Stimulated activated CD4-positive, alpha-beta T cell treated with anti-CD3 and anti-CD28 coated beads, Interleukin-12 subunit alpha, Interleukin-12 subunit beta, amount 100 ng/mL, for 4 hours (primary cell): ENCODE measurements at regions not wholly inside any gene's neighbourhood (a gene's known extent, or its start where the extent isn't known, plus 50 kb on each side); places are given as distances from the start of the nearest gene placed in this dataset.

Experiments
- DNase-seq: peaks from one replicate; pipeline ENCODE4 v3.0.0-alpha.2; 2020

DNA sequence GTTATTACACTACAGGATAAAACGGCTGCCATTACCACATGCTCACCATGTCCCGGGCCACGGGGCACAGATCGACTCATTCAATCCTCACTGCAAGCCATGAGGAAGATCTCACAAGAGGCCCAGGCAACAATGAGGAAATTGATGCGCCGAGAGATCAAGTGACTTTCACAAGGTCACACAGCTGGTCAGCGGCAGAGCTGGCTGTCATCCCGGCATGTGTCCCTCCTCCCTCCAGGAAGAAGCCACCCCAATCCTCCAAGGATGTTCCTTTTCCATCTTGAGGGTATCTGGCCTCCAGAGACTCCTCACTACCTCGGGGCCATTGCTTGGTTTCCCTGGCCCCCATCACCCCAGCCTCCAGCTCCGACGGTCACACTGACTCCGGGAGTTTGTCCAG is 65.3 kb upstream of the GLI2 start:
- no peak for DNase-seq

DNA sequence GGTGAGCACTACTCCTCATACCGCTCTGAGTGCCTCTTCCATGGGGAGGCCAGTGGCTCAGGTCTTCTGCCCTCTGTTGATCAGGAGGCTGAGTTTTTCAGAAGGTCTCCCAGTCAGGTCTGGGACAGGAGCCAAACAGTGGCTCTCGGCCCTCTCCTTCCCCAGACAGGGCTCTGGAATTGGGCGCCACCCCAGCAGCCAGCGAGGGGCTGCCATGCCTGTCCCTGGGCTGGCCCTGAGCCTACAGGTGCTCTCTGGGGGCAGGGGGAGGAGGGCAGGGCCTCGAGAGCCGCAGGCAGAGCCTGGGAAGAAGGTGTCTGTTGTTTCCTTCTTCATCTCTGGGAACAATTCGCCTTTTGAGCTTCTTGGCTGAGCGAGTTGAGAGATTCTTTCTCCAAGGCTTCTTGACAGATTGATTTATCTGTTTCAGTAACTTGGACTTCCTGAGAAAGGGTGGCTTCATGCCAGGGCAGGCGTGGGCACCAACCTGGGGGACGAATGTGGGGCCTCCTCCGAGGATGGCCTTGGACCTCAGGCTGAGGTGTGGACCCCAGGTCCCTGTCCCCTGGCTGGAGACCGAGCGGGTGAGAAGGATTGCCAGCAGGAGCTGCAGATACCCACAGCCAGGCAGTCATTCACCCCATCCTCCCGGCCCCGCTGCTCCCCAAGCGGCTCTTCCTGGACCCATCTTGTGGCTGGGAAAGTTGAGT is 64.7 kb upstream of the GLI2 start:
- DNase-seq: no peak

DNA sequence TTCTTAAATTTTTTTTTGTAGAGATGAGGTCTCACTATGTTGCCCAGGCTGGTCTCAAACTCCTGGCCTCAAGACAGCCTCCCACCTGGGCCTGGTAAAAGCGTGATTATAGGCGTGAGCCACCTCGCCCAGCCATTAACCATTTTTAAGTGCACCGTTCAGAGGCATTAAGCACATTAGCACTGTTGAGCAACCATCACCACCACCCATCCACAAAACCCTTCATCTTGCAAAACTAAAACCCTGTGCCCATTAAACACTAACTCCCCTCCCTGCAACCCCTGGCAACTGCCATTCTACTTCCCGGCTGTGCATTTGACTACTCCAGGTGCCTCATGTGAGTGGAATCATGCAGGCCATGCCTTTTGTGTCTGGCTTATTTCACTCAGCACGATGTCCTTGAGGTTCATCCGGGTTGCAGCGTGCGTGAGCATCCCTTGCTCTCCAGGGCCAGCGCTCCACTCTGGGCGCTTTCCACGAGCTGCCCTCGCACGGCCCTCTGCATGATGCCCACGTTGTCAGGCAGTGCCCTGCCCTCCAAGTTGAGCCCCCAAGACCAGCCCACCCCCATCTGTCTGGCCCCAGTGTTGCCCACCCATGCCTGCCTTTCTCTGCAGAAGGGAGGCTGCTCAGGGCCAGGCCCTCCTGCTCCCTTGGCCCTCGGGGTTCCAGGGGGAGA is 63.0 kb upstream of the GLI2 start:
- no peak for DNase-seq

DNA sequence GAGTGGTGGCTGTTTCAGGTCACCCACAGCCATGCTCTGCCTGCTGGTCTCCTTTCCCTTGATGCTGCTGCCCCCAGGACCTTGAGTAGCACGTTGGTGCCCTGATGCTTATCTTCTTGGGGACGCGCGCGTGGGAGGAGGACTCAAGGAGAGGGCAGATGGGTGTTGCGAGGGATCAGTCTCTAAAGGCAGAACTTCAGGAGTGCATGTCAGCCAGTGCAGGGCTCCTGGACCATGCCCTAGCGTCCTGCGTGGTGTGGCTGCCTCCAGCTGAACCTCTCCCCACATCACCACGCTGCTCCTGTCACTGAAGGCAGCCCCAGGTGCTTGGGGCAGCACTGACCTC is 62.5 kb upstream of the GLI2 start:
- DNase-seq: no peak

DNA sequence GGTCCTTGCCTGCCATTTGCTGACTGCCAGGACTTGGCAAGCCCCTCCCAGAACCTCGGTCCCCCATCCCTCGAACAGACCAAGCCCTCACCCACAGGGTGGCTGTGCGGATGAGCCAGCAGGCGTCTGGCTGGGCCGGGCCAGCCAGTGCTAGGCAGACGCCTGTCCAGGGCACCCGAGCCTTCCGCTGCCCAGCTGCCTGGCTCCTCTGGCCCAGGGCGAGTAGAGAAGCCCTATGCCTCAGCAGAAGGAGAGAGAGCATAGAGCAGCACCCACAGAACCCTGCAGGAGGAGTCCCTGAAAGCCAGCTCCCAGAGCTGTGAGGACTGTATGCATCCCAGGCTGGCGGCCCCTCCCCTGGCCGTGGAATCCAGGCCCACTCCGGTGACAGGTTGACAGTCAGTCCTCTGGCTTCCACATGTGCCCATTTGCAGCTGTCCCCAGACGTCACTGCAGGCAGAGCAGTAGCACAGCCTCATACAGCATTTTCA is 62.1 kb upstream of the GLI2 start:
- DNase-seq: no peak

DNA sequence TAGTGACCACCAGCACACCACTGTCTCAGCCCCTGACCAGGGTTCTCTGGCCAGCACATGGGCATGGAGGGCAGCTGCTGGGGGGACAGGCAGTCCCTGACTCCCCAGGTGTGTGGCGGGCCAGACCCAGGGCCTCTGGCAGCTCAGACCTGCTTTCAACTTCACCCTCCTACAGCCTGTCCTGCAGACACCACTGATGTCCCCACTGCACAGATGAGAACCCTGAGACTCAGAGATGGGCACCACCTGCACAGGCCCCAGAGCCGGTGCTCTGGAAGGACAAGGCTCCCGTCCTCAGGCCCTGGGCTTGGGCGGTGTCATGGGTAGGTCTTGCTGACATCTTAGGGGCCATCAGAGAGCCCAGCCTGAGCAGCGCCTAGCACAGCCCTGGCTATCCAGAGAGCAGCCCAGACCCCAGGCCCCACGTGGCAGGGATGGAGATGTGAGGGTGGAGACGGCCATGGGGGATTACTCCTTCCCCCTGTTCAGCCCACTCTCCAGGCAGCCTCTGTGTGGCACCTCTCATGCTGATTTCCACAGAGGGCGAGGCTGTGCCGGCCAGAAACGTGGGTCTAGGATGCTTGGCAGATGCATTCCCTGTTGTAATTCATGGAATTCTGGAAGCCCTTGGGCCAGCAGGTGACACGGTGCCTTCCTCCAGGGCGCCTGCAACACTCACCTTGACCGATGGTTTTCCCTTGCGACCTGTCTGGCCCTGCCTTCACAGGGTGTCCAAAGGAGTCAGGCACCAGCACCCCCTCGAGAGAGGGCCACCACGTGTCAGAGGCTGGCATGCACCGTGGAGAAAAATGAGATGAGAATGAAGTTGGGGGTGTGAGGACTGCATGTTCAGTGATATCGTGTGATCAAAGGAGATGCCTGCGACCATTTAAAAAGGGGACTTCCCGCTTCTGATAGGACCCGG is 61.2 kb upstream of the GLI2 start:
- DNase-seq: no peak

DNA sequence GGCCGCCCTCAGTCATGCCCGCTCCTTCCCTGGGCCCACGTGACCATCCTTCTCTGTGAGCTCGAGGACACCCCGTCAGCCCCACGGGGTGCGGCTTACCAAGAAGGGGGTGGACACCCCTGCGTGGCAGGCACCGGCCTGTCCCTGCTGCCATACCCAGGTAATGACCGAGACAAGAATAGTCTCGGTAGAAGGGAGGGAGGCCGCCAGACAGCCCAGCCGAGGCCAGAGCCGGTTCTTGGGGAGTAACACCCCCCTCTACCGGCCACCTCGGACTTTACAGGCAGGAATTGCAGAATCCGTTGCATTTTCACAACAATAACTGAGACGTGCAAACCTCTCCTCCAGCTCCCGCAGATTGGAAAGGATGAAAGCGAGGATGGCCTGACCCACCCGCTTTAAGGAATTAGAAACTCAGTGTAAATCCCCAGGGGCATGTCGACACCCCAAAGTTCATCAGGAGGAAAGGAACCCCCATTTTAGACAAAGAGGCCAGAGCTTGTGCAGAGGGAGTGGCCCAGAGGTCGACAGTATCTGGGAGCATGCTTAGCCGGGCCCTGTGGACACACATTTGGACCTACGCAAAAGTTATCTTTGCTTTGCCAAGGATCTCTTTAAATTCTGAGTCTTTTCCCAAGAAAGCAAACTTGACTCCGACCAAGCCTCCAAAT is 60.1 kb upstream of the GLI2 start:
- DNase-seq: peak; percentile 40

DNA sequence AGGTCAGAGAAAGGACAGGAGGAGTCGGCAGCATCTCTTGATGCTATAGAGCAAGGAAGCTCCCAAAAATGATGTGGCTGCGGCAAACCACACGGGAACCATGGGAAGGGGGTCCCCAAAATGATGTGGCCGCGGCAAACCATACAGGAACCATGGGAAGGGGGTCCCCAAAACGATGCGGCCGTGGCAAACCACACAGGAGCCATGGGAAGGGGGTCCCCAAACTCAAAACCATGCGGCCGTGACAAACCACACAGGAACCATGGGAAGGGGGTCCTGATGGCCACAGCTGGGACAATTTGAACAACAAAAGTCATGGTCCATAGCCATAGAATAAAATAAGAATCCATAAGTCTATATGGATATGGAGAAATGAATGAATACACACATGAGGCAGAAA is 58.4 kb upstream of the GLI2 start:
- no peak for DNase-seq

DNA sequence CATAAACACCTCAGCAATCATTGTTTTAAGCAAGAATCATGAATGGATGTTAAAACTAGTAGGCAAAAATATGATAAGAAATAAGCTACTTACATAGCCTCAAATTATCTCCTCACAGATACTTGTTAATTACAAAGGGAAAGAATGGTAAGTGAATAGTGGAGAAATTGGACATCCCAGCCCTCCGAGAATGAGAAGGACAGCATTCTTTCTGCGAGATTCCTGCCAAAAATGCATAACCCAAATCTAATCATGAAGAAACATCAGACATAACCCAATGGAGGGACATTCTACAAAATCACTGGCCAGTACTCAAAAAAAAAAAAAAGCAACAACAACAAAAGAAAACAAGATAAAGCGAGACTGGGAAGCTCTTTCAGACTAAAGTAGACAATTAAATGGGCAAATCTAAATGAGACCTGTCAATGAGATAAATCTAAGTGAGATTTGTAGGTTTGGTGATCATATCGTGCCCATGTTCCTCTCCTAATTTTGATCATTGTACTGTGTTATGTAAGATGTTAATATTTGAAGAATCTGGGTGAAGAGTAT is 57.9 kb upstream of the GLI2 start:
- DNase-seq: no peak

DNA sequence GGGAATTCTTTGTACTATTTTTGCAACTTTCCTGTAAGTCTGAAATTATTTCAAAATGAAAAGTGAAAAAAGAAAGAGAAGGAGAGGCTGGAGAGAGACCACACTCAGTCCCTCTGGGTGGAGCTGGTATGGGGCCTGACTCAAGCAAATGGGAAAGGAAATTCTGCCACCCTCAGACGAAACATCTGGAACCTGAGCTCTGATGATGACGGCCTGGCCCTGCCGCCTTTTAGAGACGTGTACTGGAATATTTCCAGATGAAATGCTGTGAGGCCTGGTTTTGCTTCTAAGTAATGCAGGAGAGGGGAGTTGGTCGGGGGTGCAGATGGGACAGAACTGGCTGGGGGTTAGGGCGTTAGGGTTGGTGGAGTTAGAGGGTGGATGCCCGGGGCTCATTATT is 57.4 kb upstream of the GLI2 start:
- no peak for DNase-seq

DNA sequence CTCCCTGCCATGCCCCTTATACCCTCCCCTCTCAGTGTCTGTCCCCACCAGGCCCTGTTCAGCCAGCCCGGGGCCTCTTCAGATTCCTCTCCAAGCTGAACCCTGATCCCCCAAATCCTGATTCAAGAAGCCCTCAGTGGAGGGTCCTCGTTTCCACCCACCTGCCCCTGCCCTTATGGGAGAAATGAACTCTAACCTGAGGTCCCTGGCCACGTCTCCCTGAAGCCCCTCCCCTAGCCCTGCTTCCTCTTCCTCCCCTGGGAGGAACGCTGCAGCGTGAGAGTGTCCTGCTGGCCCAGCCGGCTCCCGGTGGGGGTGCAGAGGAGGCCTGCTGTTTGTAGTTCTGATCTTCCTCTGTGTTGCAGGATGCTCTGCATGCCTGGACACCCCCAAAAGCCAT is 56.7 kb upstream of the GLI2 start:
- DNase-seq: no peak

DNA sequence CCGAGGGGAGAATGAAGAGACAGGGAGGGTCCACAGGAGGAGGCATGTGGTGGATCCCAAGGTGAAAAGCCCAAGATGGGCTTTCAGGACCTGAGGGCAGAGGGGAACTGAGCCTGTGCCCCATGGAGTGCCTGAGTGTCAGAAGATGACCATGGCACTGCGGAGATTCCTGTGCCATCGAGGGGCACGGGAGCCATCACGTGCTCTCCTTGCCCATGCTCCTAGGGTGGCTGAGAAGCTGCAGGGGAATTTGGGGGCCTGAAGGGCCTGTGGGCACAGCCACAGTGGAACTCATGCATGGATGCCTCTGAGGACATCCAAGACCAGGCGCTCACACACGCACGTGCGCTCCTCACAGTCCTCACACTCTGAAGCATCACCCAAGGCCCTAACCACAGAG is 56.1 kb upstream of the GLI2 start:
- DNase-seq: no peak

DNA sequence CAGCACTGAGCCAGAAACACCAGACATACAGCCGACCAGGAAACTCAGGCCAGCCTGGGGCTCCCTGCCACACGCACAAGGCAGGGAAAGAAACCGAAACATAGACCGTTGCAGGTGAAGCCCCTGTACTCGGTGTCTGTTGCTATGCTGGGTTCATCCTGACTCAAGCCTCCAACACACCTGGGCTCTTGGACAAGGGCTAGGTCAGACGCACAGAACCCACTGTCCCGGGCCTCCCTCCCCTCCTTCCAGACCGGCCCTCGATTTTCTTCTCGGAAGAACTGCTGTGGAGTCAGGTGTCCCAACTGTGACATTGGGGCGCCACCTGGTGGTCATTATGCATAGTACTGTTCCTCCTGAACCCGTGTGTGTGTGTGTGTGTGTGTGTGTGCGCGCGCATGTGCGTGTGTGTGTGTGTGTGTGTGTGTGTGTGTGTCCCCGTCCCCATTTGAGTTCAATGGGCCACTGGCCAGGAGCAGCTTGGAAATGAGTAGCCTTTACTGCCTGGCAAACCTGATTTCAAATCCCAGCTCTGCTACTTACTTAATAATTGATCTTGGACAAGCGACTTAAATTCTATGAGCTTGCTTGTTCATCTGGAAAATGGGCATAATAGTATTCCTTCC is 55.4 kb upstream of the GLI2 start:
- DNase-seq: peak; percentile 66

DNA sequence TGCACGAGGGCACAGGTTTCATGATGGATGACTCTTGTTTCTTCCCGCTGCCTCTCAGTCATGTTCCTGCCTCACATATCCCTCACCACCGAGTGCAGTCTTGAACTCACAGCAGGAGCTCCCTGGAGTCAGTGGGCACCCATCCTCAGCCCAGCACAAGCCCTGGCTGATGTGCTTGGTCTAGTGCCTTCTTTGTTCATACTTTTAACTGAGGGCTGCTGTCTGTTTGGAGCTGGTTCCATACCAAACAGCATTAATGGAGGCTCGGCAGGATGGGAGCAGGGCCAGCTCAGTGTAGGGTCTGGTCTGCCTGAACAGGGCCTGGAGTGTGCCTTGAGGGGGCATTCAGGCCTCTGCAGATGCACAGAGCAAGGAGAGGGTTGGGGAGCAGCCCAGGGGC is 54.5 kb upstream of the GLI2 start:
- no peak for DNase-seq

DNA sequence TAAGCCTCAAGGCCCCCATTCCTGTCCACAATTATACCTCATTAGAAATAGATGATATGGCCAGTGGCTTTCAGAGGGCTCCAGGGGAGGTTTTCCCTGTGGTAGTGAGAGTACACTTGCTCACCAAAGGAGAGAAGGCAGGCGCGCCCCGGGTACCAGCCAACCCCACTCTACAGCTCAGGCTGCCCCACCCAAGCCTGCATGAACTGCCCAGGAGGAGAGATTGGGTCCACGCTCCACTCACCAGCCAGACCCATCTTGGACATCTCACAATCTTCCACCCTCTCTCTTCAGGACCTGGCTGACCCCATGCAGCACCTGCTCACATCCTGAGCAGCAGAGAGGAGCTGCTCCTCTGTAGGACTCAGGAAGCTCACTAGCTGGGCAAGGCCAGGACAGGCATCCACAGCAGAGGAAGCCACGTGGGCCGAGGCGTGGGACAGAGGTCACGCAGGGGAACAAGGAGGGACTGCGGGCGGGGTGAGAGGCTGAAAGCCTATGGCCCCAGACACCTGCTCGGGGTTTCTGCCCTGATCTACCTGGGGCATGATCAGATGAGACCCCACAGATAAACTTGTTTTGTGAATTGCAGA is 53.9 kb upstream of the GLI2 start:
- no peak for DNase-seq

DNA sequence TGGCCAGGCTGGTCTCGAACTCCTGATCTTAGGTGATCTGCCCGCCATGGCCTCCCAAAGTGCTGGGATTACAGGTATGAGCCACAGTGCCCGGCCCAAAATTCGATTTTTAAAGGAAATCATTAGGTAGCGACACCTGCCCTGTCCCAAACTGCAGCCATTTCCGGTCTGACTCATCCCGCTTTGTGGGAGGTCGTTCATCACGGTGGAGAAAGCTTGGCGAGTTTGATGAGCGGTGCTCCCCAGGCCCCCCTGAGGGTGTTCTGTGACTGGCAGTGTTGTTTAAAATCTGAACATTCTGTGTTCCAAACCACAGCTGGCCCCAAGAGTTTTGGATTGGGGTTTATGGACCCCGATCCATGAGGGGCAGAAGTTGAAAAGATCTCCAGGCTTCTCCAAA is 53.0 kb upstream of the GLI2 start:
- DNase-seq: no peak

DNA sequence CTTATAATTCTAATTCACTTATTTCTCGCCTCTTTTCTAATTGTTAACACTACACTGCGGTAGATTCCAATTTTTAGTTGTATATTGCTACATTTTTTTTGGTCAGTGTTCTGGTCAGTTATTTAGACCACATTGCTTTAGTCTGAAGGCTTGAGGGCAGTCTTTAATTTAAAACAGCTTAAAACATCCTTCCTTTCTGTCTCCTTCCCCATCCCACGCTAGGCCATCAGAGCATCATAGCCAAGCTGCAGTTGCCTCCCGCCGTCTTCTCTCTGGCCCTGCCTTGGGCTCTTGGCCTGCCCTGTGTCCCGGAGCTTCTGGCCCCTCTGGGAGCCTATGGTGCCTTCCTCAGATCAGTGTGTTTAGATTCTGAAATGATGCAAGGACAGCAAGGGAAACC is 52.6 kb upstream of the GLI2 start:
- no peak for DNase-seq

DNA sequence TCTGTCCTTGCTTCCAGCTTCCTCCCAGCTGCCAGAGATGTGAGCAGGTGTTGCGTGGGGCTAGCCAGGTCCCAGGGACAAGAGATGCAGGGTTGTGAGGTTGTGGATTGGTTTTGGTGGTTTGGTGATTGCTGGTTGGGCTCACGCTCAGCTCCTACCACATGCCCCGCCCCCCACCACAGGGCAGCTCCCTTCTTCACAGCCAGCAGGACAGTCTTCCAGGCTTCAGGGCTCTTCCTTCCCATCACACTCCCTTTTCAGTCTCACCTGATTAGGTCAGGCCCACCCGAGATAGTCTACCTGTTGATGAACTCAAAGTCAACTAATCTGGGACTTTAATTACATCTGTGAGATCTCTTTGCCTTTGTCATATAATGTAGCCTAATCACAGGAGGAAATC is 52.0 kb upstream of the GLI2 start:
- DNase-seq: no peak

DNA sequence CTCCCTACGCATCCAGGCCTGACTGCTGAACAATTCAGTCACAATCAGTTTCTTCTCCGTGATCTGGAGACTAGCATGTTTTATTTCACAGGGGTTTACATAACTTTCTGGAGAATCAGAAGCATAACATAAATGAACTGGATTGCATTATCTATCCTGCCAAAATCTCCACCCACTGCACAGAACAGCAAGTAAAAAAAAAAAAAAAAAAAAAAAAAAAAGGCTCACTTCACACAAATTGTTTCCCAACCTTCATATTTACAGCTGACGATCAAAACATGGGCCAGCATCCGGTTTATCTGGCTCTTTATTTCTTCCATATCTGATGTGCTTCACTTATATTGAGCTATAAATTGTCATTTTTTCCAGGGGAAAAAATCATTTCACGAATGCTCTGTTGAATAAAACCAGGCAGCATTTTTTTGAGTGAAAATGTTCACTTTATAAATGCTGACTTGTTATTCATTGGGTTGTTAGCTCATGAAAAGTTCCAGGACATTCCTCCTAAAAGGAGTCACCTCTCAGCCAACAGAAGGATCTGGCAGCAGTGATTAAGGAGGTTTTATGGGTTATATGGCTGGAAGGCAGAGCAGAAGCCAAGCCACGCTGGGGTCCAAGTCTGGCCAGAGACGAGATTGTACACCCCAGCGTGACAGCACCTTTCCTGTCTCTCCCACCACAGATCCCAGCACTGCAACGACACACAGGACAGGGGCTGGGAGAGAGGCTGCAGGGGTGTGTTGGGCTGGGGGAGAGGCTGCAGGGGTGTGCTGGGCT is 51.2 kb upstream of the GLI2 start:
- no peak for DNase-seq

DNA sequence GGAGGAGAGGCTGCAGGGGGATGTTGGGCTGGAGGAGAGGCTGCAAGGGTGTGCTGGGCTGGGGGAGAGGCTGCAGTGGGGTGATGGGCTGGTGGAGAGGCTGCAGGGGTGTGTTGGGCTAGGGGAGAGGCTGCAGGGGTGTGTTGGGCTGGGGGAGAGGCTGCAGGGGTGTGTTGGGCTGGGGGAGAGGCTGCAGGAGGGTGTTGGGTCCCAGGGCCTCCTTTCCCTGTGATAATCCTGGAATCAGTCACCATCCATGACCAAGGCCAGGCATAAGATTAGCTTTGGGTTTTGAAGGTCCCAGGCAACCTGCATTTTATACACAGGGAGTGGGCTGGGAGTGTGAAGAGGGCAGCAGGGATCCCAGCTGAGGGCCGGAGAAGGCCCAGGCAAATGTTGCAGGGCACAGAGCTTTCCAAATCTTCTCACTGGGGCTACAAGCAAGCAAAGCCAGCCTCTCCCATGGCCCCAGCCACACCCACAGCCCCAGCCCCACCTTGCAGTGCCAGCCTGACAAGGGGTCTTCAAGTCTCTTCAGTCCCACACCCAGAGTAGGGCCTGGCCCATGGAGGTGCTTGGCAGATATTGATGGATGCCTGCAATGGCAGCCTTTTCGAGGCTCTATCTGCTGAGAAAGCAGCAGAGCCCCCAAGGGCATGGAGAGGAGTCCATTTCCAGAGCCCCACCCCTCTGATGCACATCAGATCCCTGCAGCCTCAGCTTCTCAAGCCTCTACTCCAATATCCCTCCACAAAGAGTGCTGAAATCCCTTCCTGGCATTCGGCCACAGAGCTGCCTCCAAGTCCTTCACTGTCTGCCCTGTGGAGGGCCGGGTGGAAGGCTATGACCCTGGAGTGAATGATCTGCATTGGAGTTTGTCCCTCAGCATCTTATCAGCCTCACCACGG is 50.3 kb upstream of the GLI2 start:
- no peak for DNase-seq
